K562 (cell line): ENCODE measurements at regions not wholly inside any gene's neighbourhood (a gene's known extent, or its start where the extent isn't known, plus 50 kb on each side); places are given as distances from the start of the nearest gene placed in this dataset.

Source experiments
- ATAC-seq: fragments of 200-7000 bp; cut with Tn5 transposase; 3 replicates; pipeline ENCODE4 v1.9.1; 2020; ENCODE audit warnings: moderate library complexity
- BruUV-seq: library from RNA; stranded (reverse); fragments of 400-500 nt; replicated peaks from 2 replicates; lab custom pipeline; 2021; lab: Mats Ljungman, UMichigan
- CTCF ChIA-PET: fragments of 300-600 bp; formaldehyde crosslinking; extraction: SDS; loops from one replicate; lab custom pipeline; 2021; ENCODE audit warnings: low intra/inter-chr PET ratio; lab: Yijun Ruan, JAX
- POLR2A ChIA-PET: fragments of 300-600, 350-650 bp; sonication (Branson Sonifier 250); formaldehyde crosslinking; extraction: SDS; loops from one replicate; lab custom pipeline; 2021; ENCODE audit warnings: antibody characterized with exemption, inconsistent platforms; lab: Yijun Ruan, JAX
- DNase-seq, 4 experiments: peaks; one replicate each; pipeline versions ENCODE4 v3.0.0 to v3.0.0-alpha.2; 2011 to 2018; ENCODE audit warnings: low spot score in 3 of 4, mixed read lengths in 3 of 4; ENCODE audit errors: extremely low read depth in 1 of 4
- FAIRE-seq: peaks from 2 replicates; lab custom pipeline; 2011; peaks lifted over from hg19 to GRCh38; lab: Jason Lieb, UNC
- H2AFZ ChIP-seq: 2 replicates; pipeline ENCODE4 v1.6.0; 2011; ENCODE audit warnings: low read depth, low read length, control low read depth, inconsistent platforms
- H3K27ac ChIP-seq: fragments of 200-600 bp; 3 replicates; pipeline ENCODE4 v1.8.0; 2011; ENCODE audit warnings: low read depth, mild to moderate bottlenecking, control low read depth, inconsistent platforms, low read length, moderate library complexity, mixed read lengths; ENCODE audit errors: extremely low read depth
- H3K27me3 ChIP-seq, 2 experiments: fragments of 300-600 bp in 1 of 2; 2 replicates in 1 of 2; 3 replicates in 1 of 2; pipeline versions ENCODE4 v1.6.0 to v1.8.0; 2011; ENCODE audit warnings: inconsistent platforms in 2 of 2, low read length in 2 of 2, mild to moderate bottlenecking in 1 of 2, mixed read lengths in 1 of 2, moderate library complexity in 1 of 2; ENCODE audit not compliant: control insufficient read depth in 2 of 2, insufficient read depth in 2 of 2
- H3K36me3 ChIP-seq: fragments of 300-600 bp; 3 replicates; pipeline ENCODE4 v1.8.0; 2011; ENCODE audit warnings: mild to moderate bottlenecking, low read length, inconsistent platforms; ENCODE audit not compliant: control insufficient read depth, insufficient read depth
- H3K4me1 ChIP-seq, 2 experiments: fragments of 200-600 bp in 1 of 2; replicated peaks in 1 of 2; 2 replicates in 1 of 2; 3 replicates in 1 of 2; pipeline versions ENCODE4 v1.5.1 to v1.8.0; 2011; ENCODE audit warnings: inconsistent platforms in 2 of 2, low read length in 2 of 2, mild to moderate bottlenecking in 1 of 2, mixed read lengths in 1 of 2, moderate library complexity in 1 of 2; ENCODE audit not compliant: control insufficient read depth in 2 of 2, insufficient read depth in 2 of 2
- H3K4me2 ChIP-seq: 2 replicates; pipeline ENCODE4 v1.6.1; 2011; ENCODE audit warnings: low read length, control low read depth, inconsistent platforms, mixed read lengths; ENCODE audit not compliant: insufficient read depth
- H3K4me3 ChIP-seq: fragments of 200-600 bp; sonication (generic), shearing (Covaris generic); 2 replicates; pipeline ENCODE4 v1.5.1; 2016; ENCODE audit warnings: control low read depth, inconsistent platforms
- H3K79me2 ChIP-seq: fragments of 200-600 bp; 3 replicates; pipeline ENCODE4 v1.8.0; 2011; ENCODE audit warnings: low read length, inconsistent platforms; ENCODE audit not compliant: control insufficient read depth, insufficient read depth
- H3K9ac ChIP-seq, 2 experiments: 2 replicates each; pipeline versions ENCODE4 v1.6.0 to v1.6.1; 2011; ENCODE audit warnings: low read depth in 2 of 2, low read length in 2 of 2, control low read depth in 1 of 2, inconsistent platforms in 1 of 2, mild to moderate bottlenecking in 1 of 2, mixed read lengths in 1 of 2; ENCODE audit not compliant: insufficient read depth in 1 of 2
- H3K9me1 ChIP-seq: one replicate; pipeline ENCODE4 v1.6.0; 2011; ENCODE audit warnings: inconsistent platforms, mild to moderate bottlenecking, low read length, moderate library complexity; ENCODE audit not compliant: control insufficient read depth, insufficient read depth
- H3K9me3 ChIP-seq: replicated peaks from 2 replicates; pipeline ENCODE4 v1.5.1; 2011; ENCODE audit warnings: low read depth, low read length, inconsistent platforms; ENCODE audit not compliant: control insufficient read depth, insufficient read depth
- H4K20me1 ChIP-seq: replicated peaks from 2 replicates; pipeline ENCODE4 v1.6.1; 2011; ENCODE audit warnings: low read length, inconsistent platforms, mixed read lengths; ENCODE audit not compliant: control insufficient read depth, insufficient read depth
- ARID3A ChIP-seq: IDR thresholded peaks from 2 replicates; pipeline ENCODE4 v1.6.1; 2012; ENCODE audit warnings: low read depth, low read length, improper control_type of control experiment, borderline replicate concordance
- ESRRA ChIP-seq: fragments of 450-650 bp; IDR thresholded peaks from 2 replicates; pipeline ENCODE4 v1.6.1; 2014; ENCODE audit warnings: low read depth, mild to moderate bottlenecking, moderate library complexity, borderline replicate concordance
- ETV1 ChIP-seq: fragments of 450-650 bp; conservative IDR thresholded peaks from 2 replicates; pipeline ENCODE4 v1.6.1; 2016; ENCODE audit warnings: missing genetic modification characterization, control low read depth, low read depth, missing compliant biosample characterization
- HMG20B ChIP-seq: fragments of 250-450 bp; sonication (Bioruptor Pico); IDR thresholded peaks from 2 replicates; pipeline ENCODE4 v1.5.0; 2021; ENCODE audit warnings: mild to moderate bottlenecking
- NBN ChIP-seq: fragments of 450-650 bp; IDR thresholded peaks from 2 replicates; pipeline ENCODE4 v1.6.1; 2016; ENCODE audit warnings: low read depth, mild to moderate bottlenecking
- PHF8 ChIP-seq: fragments of 200-600 bp; sonication (generic); IDR thresholded peaks from 2 replicates; pipeline ENCODE4 v1.6.1; 2012; ENCODE audit warnings: mixed run types, mild to moderate bottlenecking, inconsistent platforms, low read length, moderate library complexity, borderline replicate concordance
- POLR3A ChIP-seq: IDR thresholded peaks from 2 replicates; pipeline ENCODE4 v1.6.1; 2011; ENCODE audit warnings: borderline replicate concordance, mild to moderate bottlenecking, moderate library complexity; ENCODE audit not compliant: insufficient read length, insufficient read depth; ENCODE audit errors: extremely low read depth
- POU5F1 ChIP-seq: fragments of 150-350 bp; IDR thresholded peaks from 2 replicates; pipeline ENCODE4 v1.6.1; 2014; ENCODE audit warnings: borderline replicate concordance, low read length, low read depth, mild to moderate bottlenecking; ENCODE audit not compliant: partially characterized antibody
- RCOR1 ChIP-seq, 2 experiments: IDR thresholded peaks; 2 replicates each; pipeline ENCODE4 v1.6.1; 2012; ENCODE audit warnings: low read depth in 2 of 2, low read length in 2 of 2, borderline replicate concordance in 1 of 2, improper control_type of control experiment in 1 of 2
- RUNX1 ChIP-seq: sonication (generic); IDR thresholded peaks from 2 replicates; pipeline ENCODE4 v1.6.1; 2016; ENCODE audit warnings: antibody characterized with exemption, low read depth
- SIX5 ChIP-seq, 2 experiments: IDR thresholded peaks; 2 replicates each; pipeline ENCODE4 v1.6.1; 2011; ENCODE audit warnings: low read length in 2 of 2, borderline replicate concordance in 1 of 2, low read depth in 1 of 2, mild to moderate bottlenecking in 1 of 2, moderate library complexity in 1 of 2; ENCODE audit not compliant: insufficient read depth in 1 of 2
- SRSF3 ChIP-seq: fragments of 200-400 bp; formaldehyde crosslinking; IDR thresholded peaks from 2 replicates; pipeline ENCODE4 v1.6.1; 2016; ENCODE audit warnings: mild to moderate bottlenecking, low read length, moderate library complexity; ENCODE audit not compliant: insufficient read depth
- SRSF9 ChIP-seq: fragments of 200-400 bp; formaldehyde crosslinking; IDR thresholded peaks from 2 replicates; pipeline ENCODE4 v1.6.1; 2017; ENCODE audit warnings: low read depth, low read length, borderline replicate concordance
- TGIF2 ChIP-seq: sonication (generic); formaldehyde crosslinking; IDR thresholded peaks from 2 replicates; pipeline ENCODE4 v1.8.1; 2022; ENCODE audit warnings: mild to moderate bottlenecking, missing genetic modification reagents, moderate library complexity
- ZBED1 ChIP-seq: IDR thresholded peaks from 2 replicates; pipeline ENCODE4 v1.6.1; 2014
- ZBTB26 ChIP-seq: fragments of 450-650 bp; formaldehyde crosslinking; IDR thresholded peaks from 2 replicates; pipeline ENCODE4 v1.4.0; 2022; ENCODE audit warnings: missing genetic modification characterization
- ZNF175 ChIP-seq: fragments of 200-800 bp; sonication (Bioruptor generic); IDR thresholded peaks from 2 replicates; pipeline ENCODE4 v1.6.1; 2016; ENCODE audit warnings: low read depth, mild to moderate bottlenecking, missing genetic modification characterization, missing compliant biosample characterization
- ZNF253 ChIP-seq: fragments of 250-450 bp; sonication (Bioruptor Pico); conservative IDR thresholded peaks from 2 replicates; pipeline ENCODE4 v1.6.1; 2021; ENCODE audit warnings: mild to moderate bottlenecking
- ZNF583 ChIP-seq: fragments of 250-450 bp; sonication (Bioruptor Pico); IDR thresholded peaks from 2 replicates; pipeline ENCODE4 v1.4.0; 2020
- WGBS: fragments of 100-300 bp; shearing (Covaris generic); methylation state at CpG from one replicate; pipeline ENCODE4 v1.1.6; 2016; ENCODE audit warnings: low coverage, mixed read lengths; ENCODE audit not compliant: insufficient coverage; ENCODE audit errors: missing lambda C conversion rate; 5-methylcytosine and 5-hydroxymethylcytosine counted together
- in situ Hi-C: fragments of 300-500 bp; cut with MboI; formaldehyde crosslinking; loops from 4 replicates; pipeline ENCODE4 v1.15.0; 2018; ENCODE audit warnings: inconsistent platforms, mixed read lengths
- intact Hi-C: fragments of 100-400 bp; cut with micrococcal nuclease; formaldehyde crosslinking; loops from 2 replicates; pipeline ENCODE4 v1.14.2; 2022

GRCh38 chr6:27592481-27593199 lies 119.7 kb upstream of the ZNF184 start:
- Histone ChIP-seq H3K4me1 (peaks cover 8 to 13% of the 10 kb centered on the region in 2 experiments; a peak in 4 of 5 replicates), H3K27ac (peak overlapping the region; percentile 53), H3K9me1 (no peaks in the 10 kb centered on the region), H3K4me3 (peak overlapping the region; percentile 48), H3K79me2 (no peaks in the 10 kb centered on the region), H3K27me3 (no peaks in the 10 kb centered on the region), H3K36me3 (no peaks in the 10 kb centered on the region), H3K4me2 (peak overlapping the region; percentile 88), H3K9me3 (no peaks in the 10 kb centered on the region), H3K9ac (peak overlapping the region; percentile 61 to 89), H4K20me1 (no peaks in the 10 kb centered on the region), H2AFZ (peak overlapping the region; percentile 80)
- BruUV-seq: TSS peak; percentile 100
- DNase-seq (peak; percentile 76 to 94 (median 86)), FAIRE-seq (peak; percentile 94), ATAC-seq (peak; percentile 94)
- CTCF ChIA-PET: interaction anchor here (0.9 to 1.7 kb wide), 2 partner anchors 73 to 160 kb away, joined by 3 to 4 read pairs; no protein-coding TSS in a partner anchor
- intact Hi-C loops (loop anchor here (2.0 kb wide), 4 partner anchors 40 to 160 kb away; no protein-coding TSS in a partner anchor), in situ Hi-C loops (no loop called here)
- WGBS: under 1% methylated on average over 22 of the region's 22 CpGs
- POLR2A ChIA-PET: interaction anchor here (0.6 to 3.4 kb wide), 12 partner anchors 9 to 1054 kb away, joined by 3 to 29 read pairs (median 3); partner anchors contain the start of genes HMGN4 and ZNF184
- no peak for TF ChIP-seq SIX5 (IDR thresholded peaks at IDR 0.05; ENCODE audit: borderline replicate concordance in 1 of 2, insufficient read depth in 1 of 2, low read depth in 1 of 2, low read length in 2 of 2)
- no peak for TF ChIP-seq ZBED1
- no peak for TF ChIP-seq SRSF9
- no peak for TF ChIP-seq RUNX1
- TF ChIP-seq TGIF2: peak; percentile 10
- TF ChIP-seq ZNF253 (CRISPR knock-in tag): no peak; the same call in 1 of the 2 replicates
- TF ChIP-seq ZNF583 (CRISPR knock-in tag): peak; percentile 63; the same call in 1 of the 2 replicates
- TF ChIP-seq ZNF175: no peak
- peak; percentile 96 for TF ChIP-seq POLR3A
- 0 out of 2 replicates have a peak, but pooled peaks have one; percentile 4 for TF ChIP-seq ZBTB26 (CRISPR knock-in tag)
- TF ChIP-seq ARID3A: peak; percentile 75
- TF ChIP-seq ESRRA: peak; percentile 73; the same call in 1 of the 2 replicates
- TF ChIP-seq ETV1: peak; percentile 94
- no peak for TF ChIP-seq HMG20B (CRISPR knock-in tag)
- TF ChIP-seq RCOR1 (IDR thresholded peaks at IDR 0.05; ENCODE audit: borderline replicate concordance in 1 of 2, low read depth in 2 of 2, low read length in 2 of 2): peak; percentile 81 to 94; a peak in 3 of 4 replicates
- TF ChIP-seq PHF8: peak; percentile 19; the same call in 1 of the 2 replicates
- TF ChIP-seq SRSF3: no peak
- TF ChIP-seq POU5F1: no peak
- peak; percentile 98 for TF ChIP-seq NBN
